Stimulated activated CD4-positive, alpha-beta T cell treated with anti-CD3 and anti-CD28 coated beads, Interleukin-1b, Interleukin-23, amount 100 ng/mL, for 1 hour (primary cell): ENCODE measurements at regions not wholly inside any gene's neighbourhood (a gene's known extent, or its start where the extent isn't known, plus 50 kb on each side); places are given as distances from the start of the nearest gene placed in this dataset.

ENCODE experiments used
- DNase-seq, 2 donors: peaks; one replicate each; pipeline ENCODE4 v3.0.0-alpha.2; 2020; ENCODE audit warnings: low read depth in 2 of 2

DNA sequence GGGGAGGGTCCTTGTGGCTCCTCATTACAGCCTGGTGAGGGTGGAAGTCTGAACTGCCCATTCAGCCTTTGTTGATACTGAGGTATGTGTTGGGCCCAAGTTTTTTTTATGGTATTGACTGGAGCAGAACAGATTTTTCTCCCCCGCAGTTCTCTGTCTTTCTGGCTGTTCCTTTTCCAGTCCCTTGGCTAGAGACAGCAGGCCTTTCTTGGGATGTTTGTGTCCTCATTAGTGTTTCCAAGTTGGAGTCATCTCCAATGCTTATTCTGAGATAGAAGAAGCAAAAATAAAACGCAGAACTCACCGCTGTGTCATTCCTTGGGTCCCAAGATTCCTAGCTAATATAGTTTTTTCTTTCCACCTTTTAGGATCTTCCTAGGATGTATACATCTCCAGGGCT, 193.3 kb downstream of the RAMP3 start:
- no peak for DNase-seq

DNA sequence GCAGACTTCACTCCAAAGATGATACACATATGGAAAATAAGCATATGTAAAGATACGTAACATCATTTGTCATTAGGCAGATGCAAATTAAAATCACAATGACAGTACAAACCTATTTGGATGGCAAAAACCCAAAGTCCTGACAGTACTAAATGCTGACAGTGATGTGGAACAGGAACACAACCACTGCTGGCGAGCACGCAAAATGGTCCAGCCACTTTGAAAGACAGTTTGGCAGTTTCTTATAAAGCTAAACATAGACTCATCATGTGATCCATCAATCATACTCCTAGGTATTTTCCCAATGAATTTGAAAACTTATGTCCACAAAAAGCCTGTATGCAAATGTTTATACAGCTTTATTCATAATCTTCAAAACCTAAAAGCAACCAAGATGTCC, 200.7 kb downstream of the RAMP3 start:
- no peak for DNase-seq

DNA sequence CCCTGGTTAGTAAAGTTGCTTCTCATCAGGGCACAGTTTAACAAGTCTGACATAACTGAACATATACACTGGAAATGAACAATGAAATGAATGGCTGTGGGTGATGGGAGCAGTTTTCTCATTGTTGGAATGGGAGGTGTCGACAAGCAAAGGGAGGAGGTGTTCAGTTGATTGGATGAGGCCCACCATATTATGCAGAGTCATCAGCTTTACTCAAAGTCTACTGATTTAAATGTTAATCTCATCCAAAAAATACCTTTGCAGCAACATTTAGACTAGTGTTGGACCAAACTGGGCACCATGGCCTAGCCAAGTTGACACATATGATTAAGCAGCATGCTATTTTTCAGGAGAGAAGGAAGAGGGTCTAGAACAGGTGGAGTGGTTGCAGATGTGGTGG, 201.7 kb downstream of the RAMP3 start:
- DNase-seq: no peak

DNA sequence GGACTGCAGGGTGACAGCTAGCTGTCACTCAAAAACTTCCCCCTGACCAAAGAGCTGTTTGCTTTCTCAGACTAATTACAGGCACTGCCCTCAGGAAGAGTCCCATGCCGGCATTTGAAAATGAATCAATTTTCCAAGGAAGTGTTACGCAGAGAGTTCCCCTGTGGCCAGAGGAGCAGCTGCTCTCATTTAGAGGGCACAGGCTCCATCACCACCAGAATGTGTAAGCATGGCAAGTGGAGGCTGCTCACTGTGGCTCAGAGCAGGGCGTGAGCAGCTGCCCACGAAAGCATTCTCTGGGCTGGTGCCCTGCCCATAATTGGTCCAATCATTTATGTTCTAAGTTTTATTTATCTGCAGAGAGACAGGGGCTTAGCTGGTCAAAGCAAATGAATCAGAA, 202.2 kb downstream of the RAMP3 start:
- DNase-seq: no peak

DNA sequence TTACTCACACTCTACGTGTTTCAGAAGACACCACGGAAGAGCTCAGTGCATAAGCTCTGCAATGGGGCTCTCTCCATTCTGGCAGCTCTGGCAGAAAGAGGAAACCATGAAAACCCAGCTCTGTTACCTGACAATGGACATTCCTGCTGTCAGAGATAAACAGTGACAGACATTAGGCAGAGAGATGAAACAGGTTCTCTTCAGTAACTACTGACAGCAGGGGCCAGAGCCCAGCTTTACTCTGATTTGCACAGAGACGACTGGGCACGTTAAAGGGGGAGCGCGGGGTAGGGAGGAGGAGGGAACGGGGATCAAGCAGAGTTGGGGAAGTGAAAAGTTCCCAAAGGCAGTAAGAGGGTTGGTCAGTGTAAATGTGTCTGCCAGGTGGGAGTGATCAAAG, 206.1 kb downstream of the RAMP3 start:
- no peak for DNase-seq

DNA sequence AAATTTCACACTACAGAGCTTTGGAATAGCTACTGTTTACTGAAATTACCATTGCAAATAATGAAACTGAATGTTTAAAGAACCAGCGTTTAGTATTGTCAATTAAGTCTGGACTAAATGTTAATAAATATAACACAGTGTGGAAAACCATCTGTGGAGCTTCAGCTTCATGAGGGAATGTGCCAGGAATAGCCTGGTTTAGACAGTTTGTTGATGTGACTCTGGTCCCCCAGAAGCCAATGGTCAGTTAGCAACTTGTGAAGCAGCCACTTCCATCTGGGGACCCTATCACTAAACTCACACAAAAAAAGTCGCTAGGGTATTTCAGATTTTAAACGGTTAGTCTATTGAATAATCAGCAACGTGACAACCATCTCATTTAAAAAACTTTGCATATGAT, 207.8 kb downstream of the RAMP3 start:
- DNase-seq: no peak

DNA sequence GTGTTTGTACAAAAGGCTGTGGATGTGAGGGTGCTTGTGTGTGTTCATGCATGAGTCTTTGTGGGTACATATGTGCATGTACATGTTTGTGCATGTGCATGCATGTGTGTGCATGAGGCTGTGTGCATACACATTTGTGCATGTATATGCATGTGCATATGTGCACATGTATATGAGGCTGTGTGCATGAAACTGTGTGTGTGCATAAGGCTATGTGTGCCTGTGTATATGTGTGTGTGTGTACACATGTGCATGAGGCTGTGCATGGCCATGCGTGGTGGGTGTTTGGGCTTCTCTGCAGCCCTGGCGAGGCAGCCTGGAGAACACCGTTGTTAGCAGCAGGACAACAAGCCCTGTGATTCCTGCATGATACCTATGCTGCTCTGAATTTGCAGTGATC, 207.7 kb upstream of the ADCY1 start:
- no peak for DNase-seq

DNA sequence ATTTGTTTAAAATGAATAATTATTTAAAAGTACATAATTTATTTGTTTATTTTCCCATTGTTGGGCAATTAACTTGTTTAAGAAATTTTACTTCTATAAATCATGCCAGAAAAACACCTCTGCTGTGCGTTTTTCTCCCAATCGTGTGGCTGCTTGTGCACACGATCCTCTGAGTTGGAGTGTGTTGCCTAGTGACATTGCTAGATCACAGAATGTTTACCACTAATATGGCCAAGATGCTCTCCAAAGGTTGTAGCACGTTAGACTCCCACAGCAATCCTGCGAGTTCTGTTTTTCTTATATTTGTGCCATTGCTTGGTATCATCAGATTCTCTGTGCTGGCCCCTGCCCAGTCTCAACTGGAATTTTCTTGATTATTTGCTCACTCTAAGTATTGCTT, 207.1 kb upstream of the ADCY1 start:
- DNase-seq: no peak

DNA sequence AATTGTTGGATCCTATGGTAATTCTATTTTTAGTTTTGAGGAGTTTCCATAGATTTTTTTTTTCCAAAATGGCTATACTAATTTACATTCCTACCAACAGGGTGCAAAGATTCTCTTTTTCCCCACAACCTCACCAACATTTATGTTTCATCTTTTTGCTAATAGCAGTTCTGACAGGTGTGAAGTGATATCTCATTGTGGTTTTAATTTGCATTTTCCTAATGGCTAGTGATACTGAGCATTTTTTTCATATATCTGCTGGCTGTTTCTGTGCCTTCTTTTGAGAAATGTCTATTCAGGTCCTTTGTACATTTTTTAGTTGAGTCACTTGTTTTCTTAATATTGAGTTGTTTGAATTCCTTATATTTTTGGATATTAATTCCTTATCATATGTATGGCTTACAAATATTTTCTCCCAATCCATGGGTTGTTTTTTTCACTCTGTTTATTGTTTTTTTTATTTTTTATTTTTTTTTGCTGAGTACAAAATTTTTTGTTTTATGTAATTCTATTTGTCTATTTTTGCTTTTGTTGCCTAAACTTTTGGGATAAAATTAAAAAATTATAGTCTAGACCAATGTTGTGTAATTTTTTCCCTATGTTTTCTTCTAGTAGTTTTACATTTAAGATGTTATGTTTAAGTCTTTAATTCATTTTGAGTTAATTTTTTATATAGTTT, 205.9 kb upstream of the ADCY1 start:
- no peak for DNase-seq

DNA sequence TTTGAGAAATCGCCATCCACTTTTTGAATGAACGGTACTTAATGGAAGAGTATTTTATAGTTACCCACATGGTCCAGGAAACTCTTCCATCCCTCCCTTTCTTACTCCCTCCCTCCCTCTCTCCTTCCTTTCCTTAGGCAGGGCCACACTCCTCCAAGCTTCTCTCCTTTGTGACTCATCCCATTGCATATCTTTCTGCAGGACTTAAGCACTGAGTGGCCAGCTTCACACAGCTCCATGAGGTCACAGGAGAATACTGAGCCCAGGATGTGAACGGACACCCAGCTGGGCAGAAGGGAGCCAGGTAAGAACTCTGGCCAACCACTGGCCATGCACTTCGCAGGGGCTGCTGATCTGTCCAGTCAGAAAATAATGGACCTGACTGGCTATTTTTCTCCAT, 189.7 kb upstream of the ADCY1 start:
- no peak for DNase-seq

DNA sequence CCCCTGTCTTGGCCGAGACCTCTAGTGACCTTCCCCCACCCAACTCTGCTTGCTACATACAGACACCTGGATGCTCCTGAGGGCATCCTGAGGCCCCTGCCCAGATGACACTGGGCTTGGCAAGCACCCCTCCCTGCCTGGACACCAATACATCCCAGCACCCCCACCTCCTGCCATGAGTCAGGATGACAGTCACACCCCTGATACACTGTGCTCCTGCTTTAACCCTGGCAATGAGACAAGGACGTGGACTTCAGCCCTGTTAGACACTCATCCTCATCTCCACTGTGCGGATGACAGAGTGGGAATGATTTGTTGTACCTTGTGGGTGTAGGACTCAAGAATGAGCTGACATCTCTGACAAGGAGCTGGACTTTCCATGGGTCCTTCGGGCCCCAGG, 186.3 kb upstream of the ADCY1 start:
- DNase-seq: no peak

DNA sequence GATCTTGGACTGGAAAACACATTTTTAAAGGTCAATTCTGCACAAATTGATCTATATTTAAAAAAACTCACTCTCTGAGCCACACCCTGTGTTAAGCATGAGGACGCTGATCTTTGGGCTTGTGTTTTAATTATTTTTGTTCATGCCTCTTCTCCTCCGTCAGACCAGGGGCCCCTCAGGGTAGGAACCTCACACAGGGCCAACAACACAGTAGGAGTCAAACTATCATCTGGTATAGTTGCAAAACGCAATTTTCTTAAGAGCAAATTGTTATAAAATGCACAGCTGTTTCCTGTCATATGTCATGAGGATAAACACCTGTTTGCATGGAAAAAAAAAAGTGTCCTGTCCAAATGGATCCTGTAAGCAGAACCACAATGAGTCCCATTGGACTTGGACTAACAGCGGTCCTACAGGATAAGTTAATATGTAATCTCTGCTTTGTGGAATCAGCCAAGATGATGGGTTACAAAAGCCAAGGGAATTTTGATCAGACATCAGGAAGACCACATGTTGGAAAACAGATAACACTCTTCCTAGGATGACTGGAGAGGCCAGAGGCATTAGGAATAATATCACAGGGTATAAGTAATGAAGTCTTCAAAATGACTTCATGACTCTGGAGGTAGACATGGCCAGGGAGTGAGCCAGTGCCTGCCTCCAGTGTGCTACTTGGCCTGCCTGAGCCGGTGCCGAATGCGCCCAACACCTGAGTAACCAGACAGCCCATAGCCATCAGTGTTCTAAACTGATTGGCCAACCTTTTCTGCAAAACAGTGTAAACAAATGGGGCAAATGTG, 184.9 kb upstream of the ADCY1 start:
- no peak for DNase-seq

DNA sequence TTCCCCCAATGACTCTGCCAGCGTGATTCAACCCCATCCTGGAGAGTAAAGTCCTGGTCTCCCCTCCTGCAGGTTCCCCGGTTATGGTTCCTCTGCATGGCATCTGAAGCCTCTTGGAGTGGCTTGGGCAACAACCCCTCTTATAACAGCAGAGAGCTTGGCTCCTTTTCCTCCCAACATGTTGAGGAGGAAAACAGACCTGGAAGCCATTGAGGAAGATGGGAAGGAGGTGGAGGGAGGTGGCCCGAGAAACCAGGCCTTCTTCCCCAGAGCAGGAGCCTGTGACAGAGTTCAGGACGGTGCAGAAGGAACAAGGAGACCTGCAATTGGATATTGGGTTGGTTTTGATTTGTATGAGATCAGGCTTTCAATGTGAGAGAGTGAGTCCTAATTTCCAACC, 184.0 kb upstream of the ADCY1 start:
- DNase-seq: no peak

DNA sequence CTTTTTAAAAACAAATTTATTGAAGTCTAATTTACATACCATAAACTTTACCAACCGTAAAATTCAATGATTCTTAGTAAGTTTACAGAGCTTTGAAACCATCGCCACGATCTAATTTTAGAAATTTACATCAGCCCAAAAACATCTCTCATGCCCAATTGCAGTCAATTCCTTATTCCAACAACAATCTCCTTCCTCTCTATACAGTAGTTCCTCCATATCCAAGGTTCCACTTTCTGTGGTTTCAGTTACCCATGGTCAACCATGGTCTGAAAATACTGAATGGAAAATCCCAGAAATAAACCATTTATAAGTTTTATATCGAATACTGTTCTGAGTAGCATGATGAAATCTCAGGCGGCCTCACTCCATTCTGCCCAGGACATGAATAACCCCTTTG, 183.4 kb upstream of the ADCY1 start:
- no peak for DNase-seq

DNA sequence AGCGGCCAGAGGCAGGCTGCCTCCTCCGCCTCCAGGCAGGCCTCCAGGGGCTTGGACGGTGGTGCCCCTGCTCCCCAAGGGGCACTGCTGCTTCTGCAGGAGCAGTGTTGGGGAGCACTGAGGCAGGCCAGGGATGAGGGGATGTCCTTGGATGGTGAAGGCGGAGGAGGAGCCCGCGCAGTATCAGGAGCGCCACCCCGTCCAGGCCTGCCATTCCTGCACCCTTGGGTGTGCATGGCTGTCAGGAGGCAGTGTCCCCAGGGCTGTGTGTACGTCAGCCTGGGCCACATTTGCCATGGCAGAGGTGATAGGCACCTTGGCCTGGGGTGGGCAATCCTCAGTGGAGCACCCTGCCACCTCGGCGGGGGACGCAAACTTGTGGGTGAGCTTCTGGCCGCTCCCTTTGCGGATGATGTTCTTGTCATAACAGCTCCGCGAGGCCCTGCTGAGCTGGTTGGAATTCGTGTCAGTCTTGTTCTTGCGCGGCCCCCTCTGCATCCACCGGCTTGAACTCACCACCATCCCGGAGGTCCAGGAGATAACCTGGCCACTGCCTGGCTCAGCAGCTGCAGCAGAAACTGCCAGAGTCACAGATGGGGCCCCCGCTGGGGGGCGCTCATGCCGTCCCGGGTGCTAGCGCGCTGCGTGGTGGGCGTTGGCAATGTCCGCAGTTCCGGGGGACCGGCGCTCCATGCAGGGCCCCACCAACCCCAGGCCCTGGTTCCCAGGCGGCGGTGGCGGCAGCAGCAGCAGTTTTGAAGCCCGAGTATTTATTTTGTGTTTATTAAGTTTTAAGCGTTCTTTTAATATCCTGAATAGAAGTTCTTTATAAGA, 182.3 kb upstream of the ADCY1 start:
- DNase-seq: no peak

DNA sequence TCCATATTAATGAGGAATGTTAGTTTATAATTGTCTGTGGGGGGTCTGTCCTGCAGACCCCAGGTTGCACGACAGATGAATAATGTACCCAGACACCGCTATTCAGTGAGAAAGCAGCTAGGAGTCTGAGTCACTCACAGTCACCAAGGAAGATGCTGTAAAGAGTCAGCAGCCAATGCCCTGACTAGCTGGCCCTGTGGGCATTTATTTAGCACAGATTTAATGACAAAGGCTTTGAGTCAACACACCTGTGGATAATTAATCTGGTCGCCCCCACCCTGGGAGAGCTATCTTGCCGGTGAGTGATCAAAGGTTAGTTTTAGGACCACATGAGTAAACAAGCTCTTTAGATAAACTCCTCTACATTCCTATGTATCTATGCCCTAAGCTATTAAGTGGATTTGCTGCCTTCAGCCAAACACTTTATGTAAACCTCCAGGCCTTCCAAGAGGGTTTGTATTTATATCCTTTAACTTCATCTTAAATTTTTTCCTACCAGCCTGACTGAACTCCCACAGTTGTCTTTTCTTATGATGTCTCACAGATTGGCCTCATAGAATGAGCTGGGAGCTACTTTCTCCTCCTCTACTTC, 180.0 kb upstream of the ADCY1 start:
- no peak for DNase-seq

DNA sequence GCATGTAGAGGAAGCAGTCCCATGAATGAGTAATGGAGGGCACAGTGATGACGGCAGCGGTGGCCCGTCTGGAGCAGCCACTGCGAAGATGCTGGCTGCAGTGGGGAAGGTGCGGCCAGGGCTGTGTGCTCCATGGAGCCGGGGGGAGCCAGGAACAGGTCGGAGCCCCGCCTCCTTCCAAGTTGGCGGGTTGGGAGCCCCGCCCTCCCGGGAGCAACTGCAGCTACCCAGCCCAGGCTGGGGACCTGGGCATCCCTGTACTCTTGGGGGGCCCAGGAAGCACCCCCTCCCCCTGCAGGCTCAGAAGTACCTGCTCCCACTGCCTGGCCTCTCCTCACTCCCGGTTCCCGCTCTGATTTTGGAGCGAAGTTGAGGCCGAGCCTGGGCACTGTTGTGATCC, 175.1 kb upstream of the ADCY1 start:
- DNase-seq: no peak

DNA sequence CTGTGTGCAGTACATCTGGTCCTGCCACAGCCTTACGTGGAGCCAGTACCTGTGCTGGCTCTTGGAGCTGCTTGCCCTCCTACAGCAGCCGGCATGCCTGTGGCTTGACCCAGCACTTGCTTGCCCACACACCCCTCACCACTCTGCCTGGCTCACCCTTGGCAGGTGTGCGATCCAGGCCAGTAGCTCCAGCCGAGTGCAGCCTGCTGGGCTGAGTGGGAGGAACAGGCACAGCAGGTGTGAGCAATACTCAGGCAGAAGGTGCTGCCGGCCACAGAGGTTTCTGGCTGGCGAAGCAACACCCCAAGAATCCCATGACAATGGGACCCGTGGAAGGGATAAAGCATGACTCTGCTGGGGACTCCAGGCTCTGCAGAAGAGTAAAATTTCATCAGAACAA, 173.5 kb upstream of the ADCY1 start:
- DNase-seq: no peak

DNA sequence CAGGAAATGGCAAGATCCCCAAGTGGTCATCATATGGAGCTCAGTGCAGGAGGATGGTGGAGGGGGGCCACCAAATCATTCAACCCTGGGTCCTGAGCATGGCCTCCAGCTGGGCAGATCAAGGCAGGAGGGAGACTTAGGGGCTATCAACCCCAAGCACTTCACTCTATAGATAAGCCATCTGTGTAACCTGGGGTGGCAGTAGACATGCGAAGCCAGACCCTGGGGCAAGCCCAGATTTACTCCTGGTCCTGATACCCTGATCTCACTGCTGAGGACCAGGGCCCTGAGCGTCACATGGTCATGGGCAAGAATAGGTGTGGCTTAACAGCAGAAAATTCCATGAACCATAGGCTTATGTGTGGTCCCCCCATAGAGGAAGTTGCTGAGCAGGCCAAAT, 173.0 kb upstream of the ADCY1 start:
- no peak for DNase-seq

DNA sequence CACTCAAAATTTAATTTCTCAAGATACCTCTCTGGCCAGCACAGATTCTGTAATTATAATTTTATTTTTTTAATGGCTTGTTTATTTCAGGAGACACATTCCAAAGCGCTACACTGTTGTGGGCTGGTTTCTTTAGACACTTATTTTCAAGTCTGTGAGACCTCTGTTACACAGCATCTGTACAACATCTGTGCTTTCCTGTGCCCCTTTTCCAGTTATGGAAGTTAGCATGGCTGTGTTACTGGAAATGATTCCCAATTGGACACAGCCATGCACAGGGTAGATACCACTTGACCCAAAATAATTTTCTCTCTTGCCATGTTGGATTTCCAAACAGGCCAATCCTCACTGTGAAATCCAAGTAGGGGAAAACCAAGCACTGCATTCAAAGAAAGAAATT, 172.3 kb upstream of the ADCY1 start:
- DNase-seq: no peak

DNA sequence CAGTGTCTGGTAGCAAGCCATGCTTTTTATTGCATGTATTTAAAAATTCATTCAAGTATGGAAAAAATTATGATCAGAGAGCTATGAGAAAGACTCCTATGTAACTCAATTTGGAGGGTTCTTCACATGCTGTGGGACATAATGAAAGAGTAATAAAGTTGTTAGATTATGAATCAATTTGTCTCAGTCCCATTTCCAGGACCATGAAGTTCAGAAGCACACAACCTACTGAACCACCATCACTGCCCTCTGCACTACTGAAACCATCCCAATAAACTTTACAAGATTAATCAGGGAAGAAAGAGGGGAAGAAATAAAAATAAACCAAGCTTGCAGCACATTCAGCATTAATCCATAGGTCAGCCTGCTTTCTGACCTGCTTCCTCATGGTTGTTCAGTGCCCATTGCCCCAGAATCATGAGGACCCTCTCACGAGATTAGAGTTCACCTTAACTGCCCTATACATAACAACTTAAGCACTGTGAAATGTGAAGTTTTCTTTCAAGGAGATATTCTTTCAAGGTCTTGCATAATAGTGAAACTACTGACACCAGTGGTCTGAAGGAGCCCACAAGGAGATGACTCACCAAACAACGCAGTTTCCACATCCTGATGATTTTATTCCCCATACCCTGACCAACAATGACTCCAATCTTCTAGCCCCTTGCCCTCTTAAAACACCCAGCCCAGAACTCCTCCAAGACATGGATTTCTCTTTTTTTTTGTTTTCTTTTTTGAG, 171.5 kb upstream of the ADCY1 start:
- DNase-seq: no peak

DNA sequence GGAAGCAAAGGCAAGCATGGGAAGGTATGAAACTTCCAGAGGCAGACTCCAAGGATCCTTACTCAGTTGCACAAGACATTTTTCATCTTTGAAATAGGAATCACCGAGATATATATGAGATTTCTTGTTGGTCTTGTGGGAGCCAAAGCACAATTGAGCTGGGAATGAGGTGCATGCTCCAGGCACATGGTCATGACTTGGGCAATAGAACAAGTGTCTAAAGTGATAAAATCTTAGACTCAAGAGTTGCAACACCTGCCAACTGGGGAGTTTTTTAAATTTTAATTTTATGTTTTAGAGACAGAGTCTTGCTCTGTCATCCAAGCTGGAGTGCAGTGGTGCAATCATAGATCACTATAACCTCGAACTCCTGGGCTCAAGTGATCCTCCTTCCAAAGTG, 169.5 kb upstream of the ADCY1 start:
- no peak for DNase-seq
